HG03520 (cell line): ENCODE measurements at regions not wholly inside any gene's neighbourhood (a gene's known extent, or its start where the extent isn't known, plus 50 kb on each side); places are given as distances from the start of the nearest gene placed in this dataset.
"Not testable (repeated sequence)": the region's sequence is repeated elsewhere in the genome, so short reads cannot be mapped to it uniquely, and the experiment has no call there.

Experiments used
- ATAC-seq: cut with Tn5 transposase; IDR thresholded peaks from one replicate; pipeline ENCODE4 v1.9.1; 2021; ENCODE audit warnings: mild to moderate bottlenecking, moderate library complexity; ENCODE audit not compliant: unreplicated experiment

DNA sequence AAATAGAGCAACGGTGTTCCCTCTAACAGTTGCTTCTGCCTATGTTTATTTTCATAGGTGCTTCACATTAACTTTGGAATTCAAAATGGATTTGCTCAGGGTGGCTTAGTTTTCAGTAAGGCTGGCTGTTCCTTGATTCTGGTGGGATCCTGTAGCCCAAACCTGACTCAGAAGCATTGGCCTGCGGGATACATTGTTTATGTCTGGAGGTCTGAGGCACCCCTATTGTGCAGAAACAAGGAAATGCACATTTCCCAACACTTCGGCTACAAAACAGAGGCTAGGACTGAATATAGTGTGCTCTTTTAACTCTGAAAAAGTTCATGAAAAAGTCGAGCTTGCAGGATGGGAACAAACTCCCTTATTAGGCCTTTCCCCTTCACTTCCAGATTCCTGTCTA lies 133.8 kb upstream of the F3 start:
- no peak for ATAC-seq

DNA sequence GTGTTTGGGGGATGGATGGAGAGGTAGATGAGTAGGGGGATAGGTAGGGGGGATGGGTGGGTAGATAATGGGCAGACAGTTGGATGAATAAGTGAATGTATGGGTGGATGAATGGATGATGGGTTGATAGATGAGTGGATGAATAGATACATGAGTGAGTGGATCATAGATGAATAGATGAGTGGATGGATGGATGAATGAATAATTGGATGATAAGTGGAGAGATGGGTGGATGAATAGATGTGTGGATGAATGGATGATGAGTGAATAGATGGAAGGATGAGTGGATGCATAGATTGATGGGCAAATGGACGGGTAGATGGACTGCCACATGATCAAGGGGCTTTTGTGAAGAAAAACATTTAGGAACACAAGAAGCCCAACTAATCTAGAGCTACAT lies 133.3 kb upstream of the F3 start:
- no peak for ATAC-seq

GRCh38 chr1:94672934-94673333 lies 131.4 kb upstream of the F3 start:
- ATAC-seq, result no peak

- no peak for ATAC-seq
Measured at GRCh38 chr1:94672001-94672400, 130.4 kb upstream of the F3 start.

DNA sequence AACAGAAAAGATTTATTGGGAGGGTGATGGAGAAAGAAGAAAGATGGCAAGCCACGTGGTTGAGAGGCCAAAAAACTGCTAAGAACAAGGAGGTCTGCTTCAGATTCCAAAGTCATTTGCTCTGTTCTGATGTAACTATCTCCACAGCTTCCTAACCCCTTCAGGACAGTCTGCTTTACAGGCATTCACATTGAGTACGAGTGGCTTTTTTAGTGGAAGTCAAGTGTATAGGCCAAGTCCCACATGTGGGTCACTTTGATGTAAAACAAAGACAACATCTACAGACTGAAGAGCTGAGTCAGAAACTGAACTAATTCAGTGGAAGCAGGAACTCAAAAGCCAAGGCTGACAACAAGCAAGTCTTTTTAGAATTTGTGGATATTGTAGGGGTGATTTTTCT lies 128.7 kb upstream of the F3 start:
- ATAC-seq, result no peak

DNA sequence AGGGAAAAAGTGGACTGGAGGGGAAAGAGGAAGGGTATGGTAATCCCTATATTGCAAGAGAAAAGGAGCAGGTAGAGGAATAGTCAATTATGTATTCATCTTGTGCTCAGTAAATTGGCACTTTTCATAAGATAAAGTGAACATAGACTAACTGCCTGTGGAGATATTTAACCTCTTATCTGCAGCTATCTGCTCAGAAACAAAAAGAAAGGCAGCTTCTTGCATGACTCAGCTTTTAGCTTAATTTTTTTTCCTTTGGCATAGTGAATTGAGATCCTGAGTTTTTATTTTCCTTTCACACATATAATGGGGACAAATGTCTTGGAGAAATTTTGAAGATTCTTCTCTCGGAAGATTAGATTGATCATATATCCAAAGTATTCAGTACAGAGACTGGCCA lies 127.6 kb upstream of the F3 start:
- no peak for ATAC-seq

DNA sequence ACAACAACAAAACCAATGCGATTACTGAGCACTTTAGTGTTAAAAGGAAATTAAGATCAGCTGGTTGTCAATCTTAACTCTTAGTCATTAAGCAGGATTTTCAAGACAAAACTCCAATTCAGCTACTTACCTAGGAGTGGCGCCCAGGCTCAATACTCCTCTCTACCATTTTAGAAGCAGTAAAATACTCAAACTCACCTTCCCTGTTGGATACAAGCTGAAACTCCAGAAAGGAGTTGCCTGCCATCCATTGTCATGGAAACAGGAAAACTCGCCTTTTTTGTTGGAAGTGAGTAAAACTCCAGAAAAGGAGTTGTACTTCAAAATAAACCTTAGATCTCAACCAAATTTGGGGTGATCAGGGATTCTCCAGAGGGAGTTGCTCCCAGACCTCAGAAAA lies 127.0 kb upstream of the F3 start:
- ATAC-seq, result no peak

DNA sequence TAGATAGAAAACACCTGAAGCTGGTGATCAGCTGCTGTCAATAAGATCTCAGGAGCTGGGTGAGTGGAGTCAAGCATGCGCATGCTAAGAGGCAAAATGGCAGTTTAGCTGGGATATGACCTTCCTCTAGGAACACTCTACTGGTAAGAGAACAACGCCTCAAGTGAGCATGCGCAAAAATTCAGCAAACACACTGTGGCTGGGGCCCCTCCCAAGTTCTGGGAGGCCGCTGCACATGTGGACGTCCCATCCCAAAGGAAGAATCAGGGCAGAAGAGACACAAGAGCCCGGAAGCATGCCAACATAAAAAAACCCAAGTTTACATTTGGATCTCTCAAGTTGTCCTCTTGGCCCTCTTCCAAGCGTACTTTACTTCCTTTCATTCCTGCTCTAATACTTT lies 126.3 kb upstream of the F3 start:
- ATAC-seq, result no peak

- no peak for ATAC-seq
Measured at GRCh38 chr1:94666797-94667196, 125.2 kb upstream of the F3 start.

DNA sequence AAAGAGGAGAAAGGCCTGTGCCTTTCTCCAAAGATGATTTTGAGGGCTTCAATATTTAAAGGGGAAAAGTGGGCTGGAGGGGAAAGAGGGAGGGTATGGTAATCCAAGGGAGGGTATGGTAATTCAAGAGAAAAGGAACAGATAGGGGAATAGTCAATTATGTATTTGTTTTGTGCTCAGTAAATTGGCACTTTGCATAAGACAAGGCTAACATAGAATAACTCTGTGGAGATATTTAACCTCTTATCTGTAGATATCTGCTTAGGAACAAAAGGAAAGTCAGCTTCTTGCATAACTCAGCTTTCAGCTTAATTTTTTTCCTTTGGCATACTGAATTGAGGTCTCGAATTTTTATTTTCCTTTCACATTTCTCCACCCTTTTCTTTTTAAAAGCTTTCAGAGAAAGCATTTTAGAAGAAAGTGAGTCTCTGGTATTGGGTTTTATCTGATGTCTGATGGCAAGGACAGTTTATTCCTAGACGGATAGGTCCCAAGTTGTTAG lies 119.9 kb upstream of the F3 start:
- no peak for ATAC-seq

- no peak for ATAC-seq
Measured at GRCh38 chr1:94660994-94661393, 119.4 kb upstream of the F3 start.

GRCh38 chr1:94660258-94660657 lies 118.7 kb upstream of the F3 start:
- ATAC-seq, result no peak

- not testable (repeated sequence) for ATAC-seq
Measured at GRCh38 chr1:94659202-94659601, 117.6 kb upstream of the F3 start.

- ATAC-seq, result no peak
Measured at GRCh38 chr1:94658221-94658620, 116.7 kb upstream of the F3 start.

GRCh38 chr1:94657776-94658175 lies 116.2 kb upstream of the F3 start:
- not testable (repeated sequence) for ATAC-seq

DNA sequence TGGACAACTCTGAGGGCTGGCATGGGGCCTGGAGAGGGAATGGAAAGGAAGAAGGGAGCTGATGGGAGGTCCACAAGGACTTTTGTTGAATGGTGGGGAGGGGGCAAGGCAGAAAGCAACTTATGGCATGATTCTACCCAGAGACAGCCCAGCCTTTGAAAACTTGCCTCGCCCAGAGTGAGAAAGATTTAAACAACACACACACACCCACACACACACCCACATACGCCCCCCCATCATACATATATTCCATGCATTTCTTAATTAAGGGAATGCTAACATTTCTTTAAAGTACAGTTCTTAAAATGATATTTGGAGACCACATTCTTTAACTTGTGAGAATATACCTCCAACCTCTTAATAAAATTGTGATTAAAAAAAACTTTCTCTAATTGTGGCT lies 115.4 kb upstream of the F3 start:
- ATAC-seq, result no peak

- ATAC-seq, result no peak
Measured at GRCh38 chr1:94654919-94655318, 113.4 kb upstream of the F3 start.

GRCh38 chr1:94654459-94654858 lies 112.9 kb upstream of the F3 start:
- no peak for ATAC-seq

GRCh38 chr1:94654031-94654430 lies 112.5 kb upstream of the F3 start:
- ATAC-seq, result no peak

DNA sequence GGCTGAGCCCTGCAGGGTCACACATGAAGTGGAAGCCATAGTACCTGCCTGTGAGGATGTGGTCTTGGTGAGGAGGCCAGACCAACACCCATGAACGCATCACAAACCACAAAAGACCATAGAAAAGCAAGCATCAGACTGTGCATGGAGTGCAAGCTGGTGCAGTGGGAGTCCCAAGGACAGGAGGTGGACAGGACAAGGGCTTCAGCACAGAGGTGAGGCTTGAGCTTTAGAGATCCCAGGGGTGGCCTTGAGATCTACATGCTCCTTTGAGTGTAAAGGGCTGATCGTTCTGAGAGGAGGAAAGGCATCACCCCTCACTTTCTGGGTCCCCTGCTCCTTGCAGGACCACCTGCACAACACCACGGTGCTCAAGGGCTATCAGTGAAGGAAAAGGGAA lies 111.9 kb upstream of the F3 start:
- no peak for ATAC-seq

GRCh38 chr1:94651076-94651475 lies 109.5 kb upstream of the F3 start:
- ATAC-seq, result no peak

DNA sequence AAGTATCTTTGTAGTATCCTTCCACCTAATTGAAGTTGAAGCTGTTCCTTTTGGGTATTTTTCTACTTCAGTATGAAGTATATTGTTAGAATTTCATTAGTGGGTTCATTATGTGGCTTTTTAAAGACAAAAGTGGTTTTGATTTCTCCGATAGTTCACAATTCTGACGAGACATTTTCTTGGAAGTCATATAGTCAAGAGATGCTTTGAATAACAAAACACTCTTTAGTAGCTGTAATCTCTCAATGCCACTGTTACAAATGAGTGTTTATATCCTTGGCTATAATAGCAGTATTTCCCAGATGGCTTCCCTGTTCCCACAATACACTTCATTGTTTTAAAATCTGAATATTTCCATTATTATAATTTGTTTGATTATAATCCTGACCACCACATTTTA lies 108.7 kb upstream of the F3 start:
- ATAC-seq, result no peak

- ATAC-seq, result no peak
Measured at GRCh38 chr1:94648225-94649007, 106.9 kb upstream of the F3 start.
